GM21619 (cell line): ENCODE measurements at regions not wholly inside any gene's neighbourhood (a gene's known extent, or its start where the extent isn't known, plus 50 kb on each side); places are given as distances from the start of the nearest gene placed in this dataset.
"Not testable (repeated sequence)": the region's sequence is repeated elsewhere in the genome, so short reads cannot be mapped to it uniquely, and the experiment has no call there.

Experiments used
- ATAC-seq: cut with Tn5 transposase; IDR thresholded peaks from one replicate; pipeline ENCODE4 v1.9.1; 2021; ENCODE audit not compliant: unreplicated experiment

- ATAC-seq = no peak
Observed at GRCh38 chr7:13265271-13265670, 577.8 kb downstream of the ARL4A start.

- not testable (repeated sequence) for ATAC-seq
Observed at GRCh38 chr7:13274205-13274604, 586.8 kb downstream of the ARL4A start.

- no peak for ATAC-seq
Observed at GRCh38 chr7:13276977-13277376, 589.5 kb downstream of the ARL4A start.

- ATAC-seq = no peak
Observed at GRCh38 chr7:13278020-13278419, 590.6 kb downstream of the ARL4A start.

- no peak for ATAC-seq
Observed at GRCh38 chr7:13279854-13280435, 592.5 kb downstream of the ARL4A start.

GRCh38 chr7:13282377-13282980, 595.0 kb downstream of the ARL4A start:
- no peak for ATAC-seq

GRCh38 chr7:13286916-13287315, 599.5 kb downstream of the ARL4A start:
- no peak for ATAC-seq

GRCh38 chr7:13288516-13288915, 601.1 kb downstream of the ARL4A start:
- ATAC-seq = no peak

GRCh38 chr7:13290975-13291374, 603.5 kb downstream of the ARL4A start:
- no peak for ATAC-seq

GRCh38 chr7:13293264-13294002, 606.0 kb downstream of the ARL4A start:
- ATAC-seq = no peak

- no peak for ATAC-seq
Observed at GRCh38 chr7:13307040-13307439, 619.6 kb downstream of the ARL4A start.

GRCh38 chr7:13308423-13308822, 621.0 kb downstream of the ARL4A start:
- ATAC-seq = no peak

GRCh38 chr7:13309535-13309934, 622.1 kb downstream of the ARL4A start:
- no peak for ATAC-seq

GRCh38 chr7:13312307-13312706, 624.9 kb downstream of the ARL4A start:
- no peak for ATAC-seq

GRCh38 chr7:13320333-13320732, 632.9 kb downstream of the ARL4A start:
- no peak for ATAC-seq

- ATAC-seq = no peak
Observed at GRCh38 chr7:13321316-13321715, 633.9 kb downstream of the ARL4A start.

- ATAC-seq = no peak
Observed at GRCh38 chr7:13322126-13322525, 634.7 kb downstream of the ARL4A start.

GRCh38 chr7:13327669-13328068, 640.2 kb downstream of the ARL4A start:
- ATAC-seq = no peak

- ATAC-seq = no peak
Observed at GRCh38 chr7:13333371-13333770, 645.9 kb downstream of the ARL4A start.

GRCh38 chr7:13336227-13336626, 648.8 kb downstream of the ARL4A start:
- no peak for ATAC-seq

- no peak for ATAC-seq
Observed at GRCh38 chr7:13352677-13353076, 636.8 kb downstream of the ETV1 start.

GRCh38 chr7:13359656-13360055, 629.8 kb downstream of the ETV1 start:
- ATAC-seq = no peak
